ENCODE measurements at regions not wholly inside any gene's neighbourhood (a gene's known extent, or its start where the extent isn't known, plus 50 kb on each side); places are given as distances from the start of the nearest gene placed in this dataset.

DNA sequence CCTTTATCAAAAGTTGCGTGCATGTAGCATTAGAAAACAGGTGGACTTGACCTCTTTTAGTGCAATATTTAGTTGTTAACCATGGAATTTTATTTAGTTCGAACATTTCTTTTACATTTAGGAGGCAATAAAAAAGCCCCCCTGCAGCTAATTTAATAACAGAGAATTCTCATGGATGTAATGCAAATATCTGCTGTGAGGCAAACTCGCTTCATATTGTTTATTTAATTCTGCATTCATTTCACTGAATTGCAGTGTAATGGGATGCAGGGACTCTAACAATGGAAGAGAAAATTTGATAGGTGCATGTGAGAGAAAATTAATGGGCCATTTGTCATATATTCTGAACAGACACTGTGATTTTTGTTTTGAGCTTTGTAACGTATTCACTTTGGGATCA, 205.1 kb upstream of the CHD1 start:
- DNase-seq (ENCODE audit: insufficient read length) (no peak), FAIRE-seq (no peak)
- no peak for TF ChIP-seq POLR2A (IDR thresholded peaks at IDR 0.05; ENCODE audit: low read depth, low read length)
- no peak for TF ChIP-seq TAF1 (IDR thresholded peaks at IDR 0.05; ENCODE audit: borderline replicate concordance, low read depth, low read length)
- TF ChIP-seq POLR2AphosphoS5 (IDR thresholded peaks at IDR 0.05; ENCODE audit: low read depth, low read length): no peak

DNA sequence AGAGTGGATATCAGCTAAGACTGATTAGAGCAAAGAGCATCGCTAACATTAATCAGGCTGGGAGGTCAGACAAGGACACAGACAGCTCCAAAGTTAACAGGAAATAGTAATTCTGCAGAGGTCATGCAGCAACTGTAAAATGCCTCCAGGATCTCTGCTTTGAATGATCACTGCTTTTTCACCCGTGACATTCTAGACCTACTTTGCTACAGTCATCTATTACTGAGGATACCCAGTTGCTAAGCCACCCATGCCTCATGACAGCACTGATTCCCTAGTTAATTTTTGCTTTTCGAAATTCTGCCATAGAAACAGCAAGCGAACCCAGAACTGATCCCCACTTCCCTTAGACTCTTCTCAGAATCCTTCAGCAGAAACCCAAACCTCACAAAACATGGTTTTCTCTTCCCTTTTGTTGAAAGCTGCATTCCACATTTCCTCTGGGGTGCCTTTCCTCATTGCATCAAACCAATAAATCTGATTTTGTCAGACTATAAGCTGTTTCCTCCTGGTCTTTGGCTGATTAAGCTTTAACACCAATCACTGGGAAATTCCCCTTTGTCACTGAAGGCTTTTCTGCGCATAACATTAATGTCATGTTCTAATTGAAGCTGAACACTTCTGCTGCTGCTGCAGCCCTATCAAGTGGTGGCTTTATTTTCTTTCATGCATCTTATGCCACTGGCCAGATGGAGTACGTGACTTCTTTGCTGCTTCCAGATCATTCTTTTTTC, 201.1 kb upstream of the CHD1 start:
- DNase-seq (ENCODE audit: insufficient read length) (no peak), FAIRE-seq (no peak)
- TF ChIP-seq POLR2AphosphoS5 (IDR thresholded peaks at IDR 0.05; ENCODE audit: low read depth, low read length) (no peak), POLR2A (IDR thresholded peaks at IDR 0.05; ENCODE audit: low read depth, low read length) (no peak), TAF1 (IDR thresholded peaks at IDR 0.05; ENCODE audit: borderline replicate concordance, low read depth, low read length) (no peak)

GRCh38 chr5:99122976-99123375, 194.2 kb upstream of the CHD1 start:
- DNase-seq (ENCODE audit: insufficient read length) (no peak), FAIRE-seq (no peak)
- TF ChIP-seq POLR2AphosphoS5 (IDR thresholded peaks at IDR 0.05; ENCODE audit: low read depth, low read length) (no peak), TAF1 (IDR thresholded peaks at IDR 0.05; ENCODE audit: borderline replicate concordance, low read depth, low read length) (no peak), POLR2A (IDR thresholded peaks at IDR 0.05; ENCODE audit: low read depth, low read length) (no peak)

DNA sequence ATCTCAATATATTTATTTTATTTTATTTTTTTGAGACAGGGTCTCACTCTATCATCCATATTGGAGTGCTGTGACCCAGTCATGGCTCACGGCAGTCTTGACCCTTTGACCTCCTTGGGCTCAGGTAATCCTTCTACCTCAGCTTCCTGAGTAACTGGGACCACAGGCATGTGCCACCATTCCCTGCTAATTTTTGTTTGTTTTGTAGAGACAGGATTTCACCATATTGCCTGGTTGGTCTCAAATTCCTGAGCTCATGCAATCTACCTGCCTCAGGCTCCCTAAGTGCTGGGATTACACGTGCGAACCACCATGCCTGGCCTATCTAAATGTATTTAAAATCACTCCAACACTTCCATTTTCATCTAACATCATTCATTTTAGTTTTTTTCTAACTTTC, 190.5 kb upstream of the CHD1 start:
- FAIRE-seq (no peak), DNase-seq (ENCODE audit: insufficient read length) (no peak)
- TF ChIP-seq POLR2AphosphoS5 (IDR thresholded peaks at IDR 0.05; ENCODE audit: low read depth, low read length) (no peak), POLR2A (IDR thresholded peaks at IDR 0.05; ENCODE audit: low read depth, low read length) (no peak), TAF1 (IDR thresholded peaks at IDR 0.05; ENCODE audit: borderline replicate concordance, low read depth, low read length) (no peak)

- FAIRE-seq (no peak), DNase-seq (ENCODE audit: insufficient read length) (no peak)
- TF ChIP-seq POLR2AphosphoS5 (IDR thresholded peaks at IDR 0.05; ENCODE audit: low read depth, low read length) (no peak), POLR2A (IDR thresholded peaks at IDR 0.05; ENCODE audit: low read depth, low read length) (no peak), TAF1 (IDR thresholded peaks at IDR 0.05; ENCODE audit: borderline replicate concordance, low read depth, low read length) (no peak)
Measured at GRCh38 chr5:99116526-99116925, 187.7 kb upstream of the CHD1 start.

- no peak for TF ChIP-seq POLR2A (IDR thresholded peaks at IDR 0.05; ENCODE audit: low read depth, low read length)
- no peak for TF ChIP-seq TAF1 (IDR thresholded peaks at IDR 0.05; ENCODE audit: borderline replicate concordance, low read depth, low read length)
- no peak for TF ChIP-seq POLR2AphosphoS5 (IDR thresholded peaks at IDR 0.05; ENCODE audit: low read depth, low read length)
Measured at GRCh38 chr5:99109894-99110293, 181.1 kb upstream of the CHD1 start.

GRCh38 chr5:99105216-99105615, 176.4 kb upstream of the CHD1 start:
- FAIRE-seq: no peak
- DNase-seq (ENCODE audit: insufficient read length): no peak
- TF ChIP-seq TAF1 (IDR thresholded peaks at IDR 0.05; ENCODE audit: borderline replicate concordance, low read depth, low read length) (no peak), POLR2AphosphoS5 (IDR thresholded peaks at IDR 0.05; ENCODE audit: low read depth, low read length) (no peak), POLR2A (IDR thresholded peaks at IDR 0.05; ENCODE audit: low read depth, low read length) (no peak)

More at GRCh38 chr5:99109894-99110293, 181.1 kb upstream of the CHD1 start:
- DNase-seq (ENCODE audit: insufficient read length): no peak
- FAIRE-seq: no peak

DNA sequence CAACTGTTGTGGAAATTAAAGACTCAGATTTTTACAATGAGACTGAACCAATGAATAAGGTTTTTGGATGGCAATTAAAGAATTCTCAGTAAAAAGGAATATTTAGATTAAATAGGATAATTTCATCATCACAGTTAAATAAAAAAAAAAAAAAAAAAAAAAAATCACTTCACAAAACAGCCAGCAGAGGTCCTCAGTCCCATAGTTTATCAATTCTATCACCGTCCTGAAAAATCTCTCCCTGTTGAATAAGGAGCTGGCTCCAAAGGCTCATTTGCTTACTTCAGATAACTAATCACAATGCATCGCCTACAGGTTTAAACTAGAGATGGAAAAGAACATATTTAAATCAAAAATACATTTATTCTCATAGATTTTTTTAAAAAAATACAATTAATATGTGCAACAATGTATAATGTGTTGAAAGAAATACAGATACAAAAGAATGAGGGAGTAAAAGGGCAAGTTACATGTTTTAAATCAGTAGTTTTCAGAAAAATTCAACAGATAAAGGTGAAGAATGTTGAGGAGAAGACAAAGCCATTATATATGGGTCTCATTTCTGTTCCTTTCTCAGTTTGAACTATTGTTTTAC, 175.8 kb upstream of the CHD1 start:
- FAIRE-seq (no peak), DNase-seq (ENCODE audit: insufficient read length) (no peak)
- TF ChIP-seq POLR2AphosphoS5 (IDR thresholded peaks at IDR 0.05; ENCODE audit: low read depth, low read length) (no peak), TAF1 (IDR thresholded peaks at IDR 0.05; ENCODE audit: borderline replicate concordance, low read depth, low read length) (no peak), POLR2A (IDR thresholded peaks at IDR 0.05; ENCODE audit: low read depth, low read length) (no peak)

- TF ChIP-seq POLR2AphosphoS5 (IDR thresholded peaks at IDR 0.05; ENCODE audit: low read depth, low read length) (no peak), TAF1 (IDR thresholded peaks at IDR 0.05; ENCODE audit: borderline replicate concordance, low read depth, low read length) (no peak), POLR2A (IDR thresholded peaks at IDR 0.05; ENCODE audit: low read depth, low read length) (no peak)
- FAIRE-seq (no peak), DNase-seq (ENCODE audit: insufficient read length) (no peak)
Measured at GRCh38 chr5:99102073-99102697, 173.4 kb upstream of the CHD1 start.

DNA sequence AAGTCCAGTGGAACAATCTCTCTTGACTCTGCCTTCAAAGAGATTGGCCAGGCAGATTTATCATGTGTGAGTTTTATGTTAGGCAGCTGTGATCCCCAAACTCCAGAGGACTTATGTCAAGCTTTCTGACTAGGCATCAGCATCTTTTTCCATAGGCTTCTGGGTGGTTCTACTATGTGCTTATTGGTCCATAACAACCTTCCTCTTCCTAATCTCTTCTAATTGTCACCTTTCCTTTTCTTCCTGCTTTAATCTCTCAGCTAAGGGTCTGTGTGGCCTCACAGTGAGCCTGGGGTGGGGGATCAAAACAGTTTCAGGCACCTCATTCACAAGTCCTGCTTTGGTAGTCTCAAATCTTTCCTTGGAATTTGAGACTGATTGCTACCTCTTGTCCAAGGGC, 170.9 kb upstream of the CHD1 start:
- TF ChIP-seq POLR2A (IDR thresholded peaks at IDR 0.05; ENCODE audit: low read depth, low read length): no peak
- TF ChIP-seq TAF1 (IDR thresholded peaks at IDR 0.05; ENCODE audit: borderline replicate concordance, low read depth, low read length): no peak
- no peak for TF ChIP-seq POLR2AphosphoS5 (IDR thresholded peaks at IDR 0.05; ENCODE audit: low read depth, low read length)
- FAIRE-seq (no peak), DNase-seq (ENCODE audit: insufficient read length) (no peak)

DNA sequence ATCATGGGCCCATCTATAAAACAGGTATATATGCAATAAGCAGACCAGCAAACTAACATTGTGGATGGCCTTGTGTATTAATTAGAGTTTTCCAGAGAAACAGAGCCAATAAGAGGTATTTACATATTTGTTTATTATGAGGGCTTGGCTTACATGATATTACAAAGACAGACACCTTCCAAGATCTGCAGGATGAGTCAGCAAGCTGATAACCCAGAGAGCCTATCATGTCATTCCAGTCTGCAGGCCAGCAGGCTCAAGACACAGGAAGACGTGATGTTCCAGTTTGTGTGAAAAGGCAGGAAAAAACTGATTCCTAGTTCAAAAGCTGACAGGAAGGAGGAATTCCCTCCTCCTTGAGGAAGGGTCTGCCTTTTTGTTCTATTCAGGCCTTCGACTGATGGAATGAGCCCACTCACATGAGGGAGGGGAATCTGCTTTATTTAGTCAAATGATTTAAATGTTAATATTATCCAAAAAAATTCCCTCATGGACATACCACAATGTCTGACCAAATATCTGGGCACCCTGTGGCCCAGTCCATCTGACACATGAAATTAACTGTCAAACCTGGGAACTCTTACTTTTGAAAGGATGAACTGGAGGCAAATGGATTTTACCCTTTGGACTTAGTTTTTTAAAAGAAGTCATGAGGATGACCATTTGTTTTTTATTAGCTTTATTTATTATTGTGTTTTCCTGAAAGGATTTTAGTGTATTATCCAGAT, 161.2 kb upstream of the CHD1 start:
- FAIRE-seq: no peak
- TF ChIP-seq POLR2A (IDR thresholded peaks at IDR 0.05; ENCODE audit: low read depth, low read length): no peak
- no peak for TF ChIP-seq TAF1 (IDR thresholded peaks at IDR 0.05; ENCODE audit: borderline replicate concordance, low read depth, low read length)
- no peak for TF ChIP-seq POLR2AphosphoS5 (IDR thresholded peaks at IDR 0.05; ENCODE audit: low read depth, low read length)
- DNase-seq (ENCODE audit: insufficient read length): no peak
